SU-DHL-6 (cell line): ENCODE measurements at regions not wholly inside any gene's neighbourhood (a gene's known extent, or its start where the extent isn't known, plus 50 kb on each side); places are given as distances from the start of the nearest gene placed in this dataset.

Experiments
- CTCF ChIP-seq: fragments of 200-600 bp; sonication (generic); IDR thresholded peaks from one replicate; pipeline ENCODE4 v1.5.1; 2017; ENCODE audit warnings: antibody characterized with exemption, mild to moderate bottlenecking, low read length, moderate library complexity; ENCODE audit not compliant: insufficient read depth, poor library complexity, severe bottlenecking
- EZH2phosphoT487 ChIP-seq: fragments of 200-600 bp; sonication (generic), shearing (Covaris generic); conservative IDR thresholded peaks from 2 replicates; pipeline ENCODE4 v1.6.1; 2018; ENCODE audit warnings: mild to moderate bottlenecking, antibody characterized with exemption, low read length, moderate library complexity, mixed read lengths

GRCh38 chr7:109939207-109939606 is 1151.7 kb upstream of the LRRN3 start:
- no peak for TF ChIP-seq CTCF
- no peak for TF ChIP-seq EZH2phosphoT487
